GM12878 (cell line): ENCODE measurements at regions not wholly inside any gene's neighbourhood (a gene's known extent, or its start where the extent isn't known, plus 50 kb on each side); places are given as distances from the start of the nearest gene placed in this dataset.

Experiments
- ATAC-seq: fragments of 200-7000 bp; cut with Tn5 transposase; 3 replicates; pipeline ENCODE4 v1.9.1; 2020; ENCODE audit warnings: mild to moderate bottlenecking, moderate library complexity
- BruUV-seq: library from RNA; stranded (reverse); fragments of 400-500 nt; replicated peaks from 2 replicates; lab custom pipeline; 2021; lab: Mats Ljungman, UMichigan
- CTCF ChIA-PET: fragments of 300-600 bp; sonication (Branson Sonifier 250); formaldehyde crosslinking; extraction: SDS; loops from one replicate; lab custom pipeline; 2021; ENCODE audit warnings: inconsistent platforms; lab: Yijun Ruan, JAX
- POLR2A ChIA-PET: fragments of 350-600 bp; formaldehyde crosslinking; extraction: SDS; loops from one replicate; lab custom pipeline; 2021; ENCODE audit warnings: inconsistent platforms; lab: Charles Lee
- RAD21 ChIA-PET: fragments of 300-600 bp; sonication (Branson Sonifier 250); formaldehyde crosslinking; loops from one replicate; lab custom pipeline; 2023; ENCODE audit warnings: antibody characterized with exemption; ENCODE audit not compliant: unreplicated experiment; lab: Charles Lee
- SMC1A ChIA-PET: fragments of 300-600 bp; sonication (Branson Sonifier 250); formaldehyde crosslinking; loops from one replicate; lab custom pipeline; 2023; ENCODE audit not compliant: unreplicated experiment, uncharacterized antibody; lab: Charles Lee
- DNase-seq: peaks from one replicate; pipeline ENCODE4 v3.0.0-alpha.2; 2011; ENCODE audit warnings: low read depth, low spot score
- FAIRE-seq: peaks from 3 replicates; lab custom pipeline; 2011; peaks lifted over from hg19 to GRCh38; lab: Jason Lieb, UNC
- H2AFZ ChIP-seq: 2 replicates; pipeline ENCODE4 v1.6.0; 2011; ENCODE audit warnings: low read depth, low read length, control low read depth; ENCODE audit not compliant: control insufficient read depth
- H3K27ac ChIP-seq: 2 replicates; pipeline ENCODE4 v1.5.1; 2011; ENCODE audit warnings: control low read depth; ENCODE audit not compliant: control insufficient read depth, insufficient read depth
- H3K27me3 ChIP-seq, 2 experiments: replicated peaks in 1 of 2; 2 replicates each; pipeline versions ENCODE4 v1.6.0 to v1.6.1; 2011; ENCODE audit warnings: low read length in 1 of 2; ENCODE audit not compliant: control insufficient read depth in 2 of 2, insufficient read depth in 2 of 2
- H3K36me3 ChIP-seq, 2 experiments: 2 replicates each; pipeline ENCODE4 v1.5.1; 2011; ENCODE audit warnings: low read length in 1 of 2; ENCODE audit not compliant: control insufficient read depth in 2 of 2, insufficient read depth in 2 of 2
- H3K4me1 ChIP-seq: 2 replicates; pipeline ENCODE4 v1.6.1; 2011; ENCODE audit warnings: mild to moderate bottlenecking, low read length, moderate library complexity, mixed read lengths; ENCODE audit not compliant: control insufficient read depth, insufficient read depth
- H3K4me2 ChIP-seq: 2 replicates; pipeline ENCODE4 v1.6.0; 2011; ENCODE audit warnings: control low read depth; ENCODE audit not compliant: control insufficient read depth, insufficient read depth
- H3K4me3 ChIP-seq: fragments of 200-600 bp; sonication (generic); 2 replicates; pipeline ENCODE4 v1.5.1; 2016
- H3K79me2 ChIP-seq: 2 replicates; pipeline ENCODE4 v1.6.0; 2011; ENCODE audit warnings: low read length; ENCODE audit not compliant: control insufficient read depth, insufficient read depth
- H3K9ac ChIP-seq: 2 replicates; pipeline ENCODE4 v1.8.0; 2011; ENCODE audit warnings: low read length, control low read depth, mixed read lengths; ENCODE audit not compliant: control insufficient read depth, insufficient read depth
- H3K9me3 ChIP-seq: replicated peaks from 3 replicates; pipeline ENCODE4 v1.5.1; 2011; ENCODE audit warnings: mild to moderate bottlenecking, low read length; ENCODE audit not compliant: control insufficient read depth, insufficient read depth
- H4K20me1 ChIP-seq: 2 replicates; pipeline ENCODE4 v1.6.0; 2011; ENCODE audit not compliant: control insufficient read depth, insufficient read depth
- CBX3 ChIP-seq: fragments of 200-600 bp; sonication (generic); IDR thresholded peaks from 2 replicates; pipeline ENCODE4 v1.6.1; 2016; ENCODE audit warnings: low read depth, borderline replicate concordance
- CEBPB ChIP-seq, 2 experiments: fragments of 150-350 bp in 1 of 2; IDR thresholded peaks; 2 replicates each; pipeline ENCODE4 v1.6.1; 2012 to 2014; ENCODE audit warnings: low read depth in 2 of 2, low read length in 2 of 2, borderline replicate concordance in 1 of 2, inconsistent platforms in 1 of 2
- FOXK2 ChIP-seq: fragments of 450-650 bp; IDR thresholded peaks from 2 replicates; pipeline ENCODE4 v1.6.1; 2017; ENCODE audit warnings: mild to moderate bottlenecking, moderate library complexity
- KLF5 ChIP-seq: fragments of 450-650 bp; IDR thresholded peaks from 2 replicates; pipeline ENCODE4 v1.6.1; 2014; ENCODE audit warnings: mild to moderate bottlenecking; ENCODE audit not compliant: partially characterized antibody
- POLR2A ChIP-seq: IDR thresholded peaks from 2 replicates; pipeline ENCODE4 v1.6.1; 2011; ENCODE audit warnings: low read depth, mild to moderate bottlenecking, low read length
- POLR2AphosphoS5 ChIP-seq: IDR thresholded peaks from 2 replicates; pipeline ENCODE4 v1.6.1; 2011; ENCODE audit warnings: mild to moderate bottlenecking, low read length, inconsistent platforms
- ZSCAN29 ChIP-seq: fragments of 450-650 bp; IDR thresholded peaks from 2 replicates; pipeline ENCODE4 v1.6.1; 2017; ENCODE audit warnings: mild to moderate bottlenecking, moderate library complexity
- WGBS: methylation state at CpG from one replicate; pipeline ENCODE4 v1.1.6; 2016; ENCODE audit warnings: low lambda C conversion rate; ENCODE audit not compliant: insufficient replicate concordance, insufficient coverage; ENCODE audit errors: missing lambda C conversion rate; 5-methylcytosine and 5-hydroxymethylcytosine counted together
- in situ Hi-C: fragments of 300-500 bp; cut with MboI; formaldehyde crosslinking; loops from 9 replicates; pipeline ENCODE4 v1.14.3; 2018; ENCODE audit warnings: mixed read lengths
- intact Hi-C: fragments of 100-400 bp; cut with micrococcal nuclease; formaldehyde crosslinking; loops from one replicate; pipeline ENCODE4 v1.14.2; 2022; ENCODE audit not compliant: unreplicated experiment
- TF ChIP-seq, protein P1 (sequence below): IDR thresholded peaks from 2 replicates; pipeline ENCODE4 v1.6.1; 2012; ENCODE audit warnings: low read depth, low read length, improper control_type of control experiment
- TF ChIP-seq, protein P2 (sequence below): fragments of 450-650 bp; IDR thresholded peaks from 2 replicates; pipeline ENCODE4 v1.6.1; 2017; ENCODE audit warnings: mild to moderate bottlenecking

DNA sequence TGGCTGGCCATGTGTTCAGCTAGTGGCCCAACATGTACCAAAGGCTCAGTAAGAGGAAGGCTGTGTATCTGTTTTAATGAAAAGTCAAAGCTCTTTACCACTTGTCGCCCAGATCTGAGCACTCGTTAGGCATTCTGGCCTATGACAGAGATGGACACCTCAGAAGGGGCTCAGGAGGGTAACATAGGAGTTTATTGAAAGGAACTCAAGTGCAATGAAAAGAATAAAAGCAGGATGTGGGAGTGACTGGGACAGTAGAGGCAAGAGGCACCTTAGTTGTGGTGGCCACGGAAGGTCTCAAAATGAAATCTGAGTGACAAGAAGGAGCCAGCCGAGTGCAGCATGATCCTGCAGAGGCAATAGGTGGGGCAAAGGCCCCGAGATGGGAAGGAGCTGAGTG, 309.7 kb downstream of the MN1 start:
- no peaks in the 10 kb centered on the region; the same call in 2 of the 3 replicates for H3K9me3 ChIP-seq
- H2AFZ ChIP-seq, result no peak overlapping the region
- ATAC-seq, result no peak
- BruUV-seq, result no TSS peak
- H4K20me1 ChIP-seq, result no peaks in the 10 kb centered on the region
- H3K9ac ChIP-seq, result no peak overlapping the region
- no peaks in the 10 kb centered on the region for H3K27me3 ChIP-seq
- TF ChIP-seq CBX3, result no peak
- TF ChIP-seq ZSCAN29, result no peak
- TF ChIP-seq POLR2AphosphoS5, result no peak
- no peak for TF ChIP-seq KLF5
- TF ChIP-seq POLR2A, result no peak
- TF ChIP-seq FOXK2, result no peak
- no peak for TF ChIP-seq CEBPB (IDR thresholded peaks at IDR 0.05; ENCODE audit: borderline replicate concordance in 1 of 2, low read depth in 2 of 2, low read length in 2 of 2)
- TF ChIP-seq, protein P1, sequence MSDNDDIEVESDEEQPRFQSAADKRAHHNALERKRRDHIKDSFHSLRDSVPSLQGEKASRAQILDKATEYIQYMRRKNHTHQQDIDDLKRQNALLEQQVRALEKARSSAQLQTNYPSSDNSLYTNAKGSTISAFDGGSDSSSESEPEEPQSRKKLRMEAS, result no peak
- TF ChIP-seq, protein P2, sequence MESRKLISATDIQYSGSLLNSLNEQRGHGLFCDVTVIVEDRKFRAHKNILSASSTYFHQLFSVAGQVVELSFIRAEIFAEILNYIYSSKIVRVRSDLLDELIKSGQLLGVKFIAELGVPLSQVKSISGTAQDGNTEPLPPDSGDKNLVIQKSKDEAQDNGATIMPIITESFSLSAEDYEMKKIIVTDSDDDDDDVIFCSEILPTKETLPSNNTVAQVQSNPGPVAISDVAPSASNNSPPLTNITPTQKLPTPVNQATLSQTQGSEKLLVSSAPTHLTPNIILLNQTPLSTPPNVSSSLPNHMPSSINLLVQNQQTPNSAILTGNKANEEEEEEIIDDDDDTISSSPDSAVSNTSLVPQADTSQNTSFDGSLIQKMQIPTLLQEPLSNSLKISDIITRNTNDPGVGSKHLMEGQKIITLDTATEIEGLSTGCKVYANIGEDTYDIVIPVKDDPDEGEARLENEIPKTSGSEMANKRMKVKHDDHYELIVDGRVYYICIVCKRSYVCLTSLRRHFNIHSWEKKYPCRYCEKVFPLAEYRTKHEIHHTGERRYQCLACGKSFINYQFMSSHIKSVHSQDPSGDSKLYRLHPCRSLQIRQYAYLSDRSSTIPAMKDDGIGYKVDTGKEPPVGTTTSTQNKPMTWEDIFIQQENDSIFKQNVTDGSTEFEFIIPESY, result no peak
- TF ChIP-seq, all 136 proteins: peak for 0
- Histone ChIP-seq H3K27ac (no peak overlapping the region), H3K4me1 (no peaks in the 10 kb centered on the region), H3K79me2 (no peaks in the 10 kb centered on the region), H3K4me3 (no peak overlapping the region), H3K36me3 (no peaks in the 10 kb centered on the region), H3K4me2 (no peak overlapping the region)
- FAIRE-seq (no peak), DNase-seq (no peak)
- RAD21 ChIA-PET, result no interaction called here
- intact Hi-C loops, result no loop called here
- CTCF ChIA-PET, result no interaction called here
- WGBS, result 17% methylated on average over 5 of the region's 5 CpGs
- POLR2A ChIA-PET, result no interaction called here
- in situ Hi-C loops, result no loop called here
- SMC1A ChIA-PET, result no interaction called here
